Mammary epithelial cell (primary cell): ENCODE measurements at regions not wholly inside any gene's neighbourhood (a gene's known extent, or its start where the extent isn't known, plus 50 kb on each side); places are given as distances from the start of the nearest gene placed in this dataset.

Experiments
- CTCF ChIP-seq, 2 donors: IDR thresholded peaks in 1 of 2; conservative IDR thresholded peaks in 1 of 2; 2 replicates each; pipeline ENCODE4 v1.5.1; 2011 to 2012; ENCODE audit warnings: inconsistent platforms in 2 of 2, low read length in 2 of 2, mild to moderate bottlenecking in 2 of 2, control low read depth in 1 of 2, low read depth in 1 of 2; ENCODE audit not compliant: insufficient read depth in 1 of 2; ENCODE audit errors: extremely low read depth in 1 of 2
- EZH2 ChIP-seq: IDR thresholded peaks from 2 replicates; pipeline ENCODE4 v1.6.1; 2012; ENCODE audit warnings: low read length, inconsistent platforms, borderline replicate concordance

GRCh38 chr11:15370495-15371147, 255.9 kb downstream of the INSC start:
- TF ChIP-seq CTCF (conservative IDR thresholded peaks at IDR 0.05 in 1 of 2, IDR thresholded peaks at IDR 0.05 in 1 of 2; ENCODE audit: extremely low read depth in 1 of 2, insufficient read depth in 1 of 2, low read depth in 1 of 2, low read length in 2 of 2) (no peak), EZH2 (no peak)
